Activated naive CD8-positive, alpha-beta T cell treated with anti-CD3 and anti-CD28 coated beads, Interleukin-2, amount 50 U/mL, for 16 hours (primary cell): ENCODE measurements at regions not wholly inside any gene's neighbourhood (a gene's known extent, or its start where the extent isn't known, plus 50 kb on each side); places are given as distances from the start of the nearest gene placed in this dataset.
"Not testable (repeated sequence)": the region's sequence is repeated elsewhere in the genome, so short reads cannot be mapped to it uniquely, and the experiment has no call there.

ENCODE experiments used
- DNase-seq: peaks from one replicate; pipeline ENCODE4 v3.0.0-alpha.2; 2020; ENCODE audit warnings: low read depth, low spot score

DNA sequence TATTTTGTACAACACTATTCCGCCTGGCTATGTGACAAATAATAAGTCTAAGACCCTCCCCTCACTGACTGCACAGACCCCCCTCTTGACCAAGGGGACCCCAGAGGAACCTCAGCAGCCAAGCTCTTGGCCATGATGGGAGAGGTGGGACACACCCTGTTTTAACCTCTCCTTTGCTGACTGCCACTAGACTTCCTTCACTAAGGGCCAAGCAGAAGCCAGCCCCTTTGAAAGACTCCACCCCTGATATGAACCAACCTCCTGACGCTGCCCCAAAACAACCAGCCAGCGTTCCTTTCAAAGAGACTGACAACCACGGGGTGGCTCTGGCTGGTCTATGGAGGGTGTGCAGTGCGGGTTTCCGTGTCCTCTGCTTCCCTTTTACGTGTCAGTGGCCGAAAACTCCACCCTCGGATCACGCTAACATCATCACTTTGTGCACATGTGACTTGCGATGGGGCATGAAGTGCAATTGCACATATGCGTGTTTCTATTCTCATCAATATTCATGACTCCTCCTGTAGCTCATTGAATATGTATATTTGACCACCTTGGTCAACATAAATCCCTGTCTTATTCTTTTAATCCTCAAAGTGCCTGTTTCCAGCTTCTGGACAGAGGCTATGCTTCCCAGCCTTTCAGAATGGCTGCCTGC, 643.9 kb downstream of the TBC1D22A start:
- no peak for DNase-seq

DNA sequence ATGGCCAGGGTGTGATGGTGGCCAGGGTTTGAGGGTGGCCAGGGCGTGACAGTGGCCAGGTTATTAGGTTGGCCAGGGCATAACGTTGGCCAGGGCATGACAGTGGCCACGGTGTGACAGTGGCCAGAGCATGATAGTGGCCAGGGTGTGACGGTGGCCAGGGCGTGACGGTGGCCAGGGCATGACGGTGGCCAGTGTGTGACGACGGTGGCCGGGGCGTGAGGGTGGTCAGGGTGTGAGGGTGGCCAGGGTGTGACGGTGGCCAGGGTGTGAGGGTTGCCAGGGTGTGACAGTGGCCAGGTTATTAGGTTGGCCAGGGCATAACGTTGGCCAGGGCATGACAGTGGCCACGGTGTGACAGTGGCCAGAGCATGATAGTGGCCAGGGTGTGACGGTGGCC, 642.8 kb downstream of the TBC1D22A start:
- DNase-seq = not testable (repeated sequence)

DNA sequence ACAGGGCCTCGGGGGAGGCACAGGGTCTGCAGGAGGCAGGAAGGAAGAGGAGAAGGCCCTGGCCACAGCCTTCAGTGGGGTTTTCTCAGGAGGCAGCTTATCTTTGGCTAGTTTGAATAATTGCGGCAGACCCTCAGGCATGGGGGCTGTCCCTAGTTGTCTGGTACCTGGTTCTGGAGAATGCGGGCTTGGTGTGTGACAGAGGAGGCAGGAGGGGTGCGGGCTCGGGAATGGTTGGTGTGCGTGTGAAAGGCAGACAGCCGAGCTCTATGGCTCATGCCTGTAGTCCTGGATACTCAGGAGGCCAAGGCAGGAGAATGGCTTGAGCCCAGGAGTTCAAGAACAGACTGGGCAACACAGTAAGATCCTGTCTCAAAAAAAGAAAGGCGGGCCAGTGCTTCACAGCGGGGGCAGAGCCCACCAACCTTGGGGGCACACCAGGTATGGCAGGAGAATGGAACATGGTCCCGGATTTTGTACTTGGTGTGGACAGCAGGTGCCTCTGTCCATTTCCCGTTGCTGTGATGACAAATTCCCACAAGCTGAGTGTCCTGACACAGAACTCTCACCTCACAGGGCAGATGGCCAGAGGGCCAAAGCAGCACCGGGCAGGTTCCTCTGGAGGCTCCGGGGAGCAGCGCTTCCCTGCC, 640.6 kb downstream of the TBC1D22A start:
- DNase-seq = no peak

DNA sequence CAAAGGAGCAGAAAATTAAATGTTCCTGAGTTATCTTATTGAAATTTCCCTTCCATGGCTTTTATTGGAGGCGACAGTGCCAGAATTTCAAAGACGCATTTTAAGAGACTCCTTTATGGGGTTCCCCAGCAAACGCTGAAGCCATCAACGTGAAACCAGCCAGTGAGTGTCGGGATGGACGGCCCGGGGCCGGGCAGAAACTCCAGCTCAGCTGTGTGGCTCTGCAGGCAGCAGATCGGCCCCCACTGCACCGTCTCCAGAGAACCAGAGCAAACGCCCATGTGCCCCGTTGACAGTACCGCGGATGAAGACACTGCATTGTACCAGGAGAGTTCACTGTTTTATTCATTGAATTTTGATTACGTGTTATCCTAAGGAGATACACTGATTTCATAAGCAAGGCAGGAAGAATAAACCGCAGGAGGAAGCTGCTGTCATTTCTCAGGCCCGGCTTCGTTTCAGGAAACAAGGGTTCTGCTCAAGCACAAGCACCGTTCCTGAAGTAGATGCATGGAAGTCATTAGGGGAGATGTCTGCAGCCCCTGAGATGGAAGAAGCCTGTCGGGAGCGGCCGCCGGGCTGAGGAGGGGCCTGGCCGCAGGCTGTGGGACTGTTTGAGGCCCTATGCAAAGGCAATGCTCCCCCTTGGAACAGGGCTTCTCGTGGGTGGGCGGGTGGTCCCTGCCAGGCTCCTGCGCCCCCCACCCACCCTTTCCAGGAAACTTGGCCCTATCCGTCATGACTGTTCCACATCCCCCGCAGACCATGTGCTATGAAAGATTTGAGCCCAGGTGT, 639.7 kb downstream of the TBC1D22A start:
- DNase-seq = no peak

DNA sequence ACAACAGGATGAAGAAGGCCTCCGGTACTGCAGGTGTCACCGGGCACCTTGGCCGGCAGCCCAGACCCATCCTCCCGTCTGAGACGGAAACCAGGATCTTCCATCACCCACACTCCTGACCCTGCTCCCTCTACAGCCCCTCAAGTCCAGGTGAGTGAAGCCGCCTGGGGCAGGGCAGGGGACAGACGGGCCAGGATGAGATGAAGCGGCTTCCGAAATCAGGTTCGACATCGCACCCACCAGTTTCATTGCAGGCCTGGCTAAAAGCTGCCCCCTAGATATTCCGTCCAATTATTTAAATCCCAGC, 639.1 kb downstream of the TBC1D22A start:
- no peak for DNase-seq

DNA sequence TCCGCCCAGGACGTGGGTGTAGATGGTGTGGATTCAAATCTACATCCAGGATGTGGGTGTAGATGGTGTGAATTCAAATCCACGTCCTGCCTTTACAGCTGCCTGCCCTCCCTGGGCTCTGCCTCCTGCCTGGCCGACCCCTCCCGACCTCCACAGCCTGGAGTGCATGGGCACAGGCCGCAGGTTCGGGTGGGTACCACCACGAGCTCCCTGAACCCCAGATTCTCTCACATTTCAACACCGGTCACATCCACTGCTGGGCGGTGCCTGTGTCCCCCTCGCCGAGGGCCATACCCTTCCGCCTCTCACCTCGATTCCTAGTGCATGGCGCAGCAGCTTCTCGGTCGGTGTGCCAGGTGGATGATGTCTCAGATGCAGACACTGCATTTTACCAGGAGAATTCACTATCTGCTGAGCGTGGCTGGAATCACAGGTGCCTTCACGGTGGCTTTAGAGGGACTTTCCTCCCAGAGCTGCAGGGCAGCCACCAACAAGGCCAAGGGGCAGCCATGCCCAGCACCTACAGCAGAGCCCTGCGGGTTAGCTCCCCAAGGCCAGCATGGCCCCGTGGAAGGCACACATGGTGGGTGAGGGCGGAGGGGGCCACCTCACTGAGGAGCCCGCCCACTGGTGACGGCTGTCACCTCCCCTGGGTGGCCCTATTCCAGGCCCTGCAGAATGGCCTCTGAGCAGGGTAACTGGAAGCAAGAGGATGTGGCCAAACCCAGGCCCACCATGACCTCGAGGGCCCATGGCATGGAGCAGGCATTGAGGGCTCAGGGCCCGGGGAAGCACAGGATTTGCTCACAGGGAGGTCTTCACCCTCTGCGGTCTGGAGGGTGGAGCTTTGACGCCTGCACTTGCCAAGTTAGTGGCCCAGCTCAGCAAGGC, 638.5 kb downstream of the TBC1D22A start:
- no peak for DNase-seq

DNA sequence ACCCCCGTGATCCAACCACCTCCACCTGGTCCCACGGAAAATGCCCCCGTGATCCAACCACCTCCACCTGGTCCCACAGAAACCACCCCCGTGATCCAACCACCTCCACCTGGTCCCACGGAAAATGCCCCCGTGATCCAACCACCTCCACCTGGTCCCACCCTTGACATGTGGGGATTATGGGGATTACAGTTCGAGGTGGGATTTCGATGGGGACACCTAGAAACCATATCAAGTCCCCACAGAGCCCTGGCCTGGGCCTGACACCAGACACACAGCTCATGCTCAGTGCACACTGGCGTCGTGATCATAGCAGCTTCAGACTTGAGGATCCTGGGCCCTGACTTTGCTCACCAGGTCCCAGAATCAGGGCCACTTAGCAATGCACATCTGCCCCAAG, 637.7 kb downstream of the TBC1D22A start:
- DNase-seq = not testable (repeated sequence)

DNA sequence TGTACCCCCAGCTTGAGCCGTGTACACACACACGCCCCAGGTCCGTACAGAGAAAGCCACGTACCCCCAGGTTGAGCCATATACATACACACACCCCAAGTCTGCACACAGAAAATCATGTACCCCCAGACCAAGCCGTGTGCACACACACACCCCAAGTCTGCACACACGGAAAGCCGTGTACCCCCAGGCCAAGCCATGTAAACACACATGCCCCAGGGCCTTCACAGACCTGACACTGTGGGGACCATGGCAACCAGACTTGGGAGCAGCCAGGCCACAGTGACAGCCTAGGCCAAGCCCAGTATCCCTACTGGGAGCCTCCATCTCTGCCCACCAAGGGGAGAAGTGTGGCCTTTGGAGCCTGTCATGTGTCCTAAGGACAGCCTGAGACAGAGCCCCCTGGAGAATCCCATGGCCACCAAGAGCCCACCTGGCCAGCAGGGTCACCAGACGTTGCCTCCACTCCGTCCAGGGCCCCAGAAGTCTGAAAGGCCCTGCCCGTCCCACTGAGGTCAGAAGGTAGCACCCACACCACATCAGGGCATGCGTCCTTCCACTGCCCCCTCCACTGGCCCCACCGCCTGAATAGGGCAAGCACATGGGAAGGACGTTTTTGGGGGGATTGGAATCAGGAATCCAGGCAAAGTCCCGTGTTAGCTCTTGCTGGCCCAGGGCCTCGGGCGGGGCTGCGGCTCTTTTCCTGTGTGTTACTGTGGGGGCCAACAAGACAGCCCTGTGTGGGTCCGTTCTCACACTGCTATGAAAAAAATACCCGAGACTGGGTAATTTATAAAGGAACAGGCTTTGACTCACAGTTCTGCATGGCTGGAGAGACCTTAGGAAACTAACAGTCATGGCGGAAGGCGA, 636.7 kb downstream of the TBC1D22A start:
- no peak for DNase-seq

DNA sequence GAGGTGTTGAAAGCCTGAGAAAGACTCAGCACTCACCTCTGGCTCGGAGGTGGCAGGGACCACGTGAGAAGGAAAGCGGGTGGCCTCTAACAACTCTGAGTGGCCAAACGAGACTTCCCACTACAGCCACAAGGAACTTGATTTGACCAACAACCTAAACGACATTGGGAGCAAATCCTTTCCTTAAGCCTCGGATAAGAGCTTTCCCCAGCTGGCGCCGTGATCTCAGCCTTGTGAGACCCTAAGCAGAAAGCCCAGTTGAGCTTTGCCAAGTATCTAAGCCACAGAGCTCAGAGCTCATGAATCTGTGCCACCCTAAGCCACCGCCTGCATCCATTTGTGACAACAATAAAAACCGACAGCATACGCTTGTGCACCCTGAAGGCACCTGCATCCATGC, 636.0 kb downstream of the TBC1D22A start:
- no peak for DNase-seq

DNA sequence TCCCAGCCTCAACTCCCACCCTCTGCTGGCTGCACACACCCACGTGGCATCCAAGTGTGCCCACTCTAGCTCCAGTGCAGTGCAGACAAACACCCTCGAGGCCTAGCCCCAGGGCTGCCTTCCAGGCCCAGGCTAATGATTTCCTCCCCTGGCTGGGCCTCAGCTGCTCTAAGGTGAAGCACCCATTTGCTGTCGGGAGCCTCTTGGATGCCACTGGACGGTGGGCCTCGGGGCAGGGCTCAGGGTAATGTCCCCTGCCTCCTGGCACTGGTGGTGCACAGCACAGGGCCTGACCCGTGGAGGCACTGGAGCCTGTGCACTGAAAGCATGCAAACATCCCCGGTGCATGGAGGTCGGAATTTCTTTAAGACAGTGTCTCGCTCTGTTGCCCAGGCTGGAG, 635.2 kb downstream of the TBC1D22A start:
- no peak for DNase-seq

DNA sequence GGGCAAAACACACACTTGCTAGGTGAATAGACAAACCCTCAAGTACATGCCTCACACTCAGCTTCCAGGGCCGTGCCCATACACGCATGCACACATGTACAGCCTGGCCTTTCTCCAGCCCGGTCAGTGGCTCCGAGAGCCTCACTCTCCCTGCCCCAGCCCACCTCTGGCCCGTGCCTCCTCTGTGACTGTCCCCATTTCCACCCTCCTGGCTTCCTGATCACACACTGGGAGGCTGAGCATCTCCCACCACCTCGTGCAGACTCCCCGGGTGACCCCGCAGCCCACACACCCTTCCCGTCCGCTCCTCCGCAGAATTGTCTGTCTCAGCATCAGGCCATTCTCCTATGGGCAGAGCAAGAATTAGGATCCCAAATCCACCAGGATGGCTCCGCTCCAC, 634.1 kb downstream of the TBC1D22A start:
- DNase-seq = no peak

DNA sequence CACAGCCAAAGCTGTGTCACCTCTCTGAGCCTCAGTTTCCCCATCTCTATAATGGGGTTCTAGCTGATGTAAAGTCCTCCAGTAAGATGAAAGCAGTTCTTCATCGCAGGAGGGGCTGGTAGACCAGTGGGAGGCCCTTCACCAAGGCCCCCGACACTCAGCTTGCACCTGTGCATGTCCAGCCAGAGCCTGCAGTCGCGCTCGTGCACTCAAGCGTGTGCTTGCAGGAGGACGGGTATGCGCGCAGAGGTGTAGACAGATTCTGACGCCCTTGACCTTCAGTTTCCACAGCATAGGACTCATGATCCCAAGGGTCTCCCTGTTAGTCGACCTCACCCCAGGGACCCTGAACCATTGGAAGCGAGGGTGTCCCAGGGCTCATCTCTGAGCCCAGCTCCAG, 633.7 kb downstream of the TBC1D22A start:
- no peak for DNase-seq

DNA sequence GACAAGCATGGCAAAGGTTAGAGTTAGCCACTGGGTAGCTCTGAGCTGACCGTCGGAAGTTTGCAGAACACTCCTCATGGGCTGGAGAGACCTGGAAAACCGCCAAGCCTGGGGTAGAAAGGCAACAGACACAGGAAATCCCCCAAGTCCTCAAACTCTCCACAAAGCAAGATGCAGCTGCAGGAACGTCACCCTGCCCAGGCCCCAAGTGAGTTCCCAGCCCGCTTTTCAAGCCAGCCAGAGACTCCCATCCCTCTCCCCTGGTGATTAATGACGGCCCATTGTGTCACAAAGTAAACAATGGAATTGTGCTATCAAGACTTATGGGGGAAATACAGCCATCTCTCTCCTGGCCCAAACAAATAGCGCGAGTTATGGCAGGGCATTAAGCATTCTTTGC, 633.0 kb downstream of the TBC1D22A start:
- no peak for DNase-seq

DNA sequence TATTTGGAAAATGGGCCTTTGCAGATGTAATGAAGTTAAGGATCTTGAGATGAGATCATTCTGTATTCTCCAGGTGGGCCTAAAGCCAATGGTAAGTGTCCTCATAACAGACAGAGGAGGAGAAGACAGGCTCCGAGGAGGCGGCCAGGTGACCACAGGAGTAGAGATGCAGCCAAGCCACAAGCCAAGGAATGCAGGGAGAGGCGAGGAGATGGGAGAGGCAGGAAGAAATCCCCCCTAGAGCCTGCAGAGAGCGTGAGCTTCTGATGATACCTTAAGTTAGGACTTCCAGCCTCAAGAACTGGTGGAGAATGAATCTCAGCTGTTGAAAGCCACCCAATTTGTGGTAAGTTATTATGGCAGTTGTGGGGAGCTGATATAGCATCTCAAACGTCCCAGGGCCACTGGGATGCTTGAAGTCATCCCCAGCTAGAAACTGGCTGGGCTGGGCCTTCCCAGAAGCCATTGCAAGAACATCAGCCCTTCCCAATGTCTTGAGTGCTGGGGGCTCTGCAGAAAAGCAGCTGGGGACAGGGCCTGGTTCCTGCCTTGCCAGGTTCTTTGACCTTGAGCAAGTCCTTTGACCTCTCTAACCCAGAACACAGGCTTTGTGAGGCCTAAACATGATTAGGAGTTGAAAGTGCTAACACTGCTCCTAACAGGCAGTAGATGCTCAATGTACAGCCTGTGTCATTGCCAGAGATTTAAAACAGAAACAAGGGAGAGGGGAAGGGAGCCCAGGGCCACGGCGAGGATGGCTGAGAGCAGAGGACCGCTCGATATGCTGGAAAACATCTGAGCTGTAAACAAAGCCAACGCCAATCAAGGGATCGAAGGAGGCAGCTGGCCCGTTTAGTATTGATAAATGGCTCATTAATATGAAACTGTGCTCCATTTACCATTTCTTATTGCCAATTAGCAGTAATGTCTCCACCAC, 632.3 kb downstream of the TBC1D22A start:
- no peak for DNase-seq

DNA sequence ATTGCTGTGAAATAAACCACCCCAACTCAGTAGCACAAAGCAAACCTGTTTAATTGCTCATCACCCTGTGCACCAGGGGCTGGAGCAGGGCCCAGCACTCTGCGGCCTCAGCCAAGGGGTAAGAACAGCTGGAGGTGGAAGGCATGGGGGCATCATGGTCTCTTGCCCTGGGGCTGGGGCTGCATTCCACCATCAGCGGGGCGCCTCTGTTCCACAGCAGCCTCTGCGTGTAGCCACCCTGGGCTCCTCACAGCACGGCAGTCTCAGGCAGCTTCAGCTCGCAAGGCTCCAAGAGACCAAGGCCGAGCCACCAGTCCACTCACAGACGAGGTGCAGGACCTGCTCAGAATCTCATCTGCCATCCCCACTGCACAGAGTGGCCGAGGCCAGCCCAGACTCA, 630.7 kb downstream of the TBC1D22A start:
- no peak for DNase-seq

DNA sequence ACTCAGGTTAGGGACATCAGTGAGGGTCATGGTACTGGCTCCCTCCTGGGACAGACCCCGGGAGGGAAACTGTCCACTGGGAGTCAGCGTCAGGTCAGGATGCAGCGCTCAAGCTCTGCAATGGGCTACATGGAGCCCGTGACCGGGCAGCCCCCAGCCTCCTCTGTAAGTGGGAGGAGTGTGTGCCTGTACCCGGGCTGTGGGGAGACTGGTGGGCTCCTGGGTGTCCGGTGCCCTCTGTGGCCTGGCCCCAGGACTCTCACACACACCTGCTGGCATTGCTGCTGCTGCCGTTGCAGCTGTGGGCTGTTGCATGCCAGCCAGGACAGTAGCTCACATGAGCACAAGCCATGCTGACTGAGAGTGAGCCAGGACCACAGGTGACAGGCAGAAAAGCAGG, 630.3 kb downstream of the TBC1D22A start:
- no peak for DNase-seq

DNA sequence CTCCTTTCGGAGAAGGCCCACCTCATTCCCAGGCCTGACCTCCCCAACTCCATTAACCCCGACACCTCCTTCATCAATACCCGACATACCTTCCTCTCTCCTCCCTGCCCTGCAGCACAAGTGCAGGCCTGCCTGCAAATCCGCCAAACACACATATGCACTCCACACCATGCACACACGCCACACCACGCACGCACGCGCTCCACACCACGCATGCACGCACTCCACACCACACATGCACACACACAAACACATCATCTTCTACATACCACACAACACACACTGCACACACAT, 629.6 kb downstream of the TBC1D22A start:
- DNase-seq = no peak

DNA sequence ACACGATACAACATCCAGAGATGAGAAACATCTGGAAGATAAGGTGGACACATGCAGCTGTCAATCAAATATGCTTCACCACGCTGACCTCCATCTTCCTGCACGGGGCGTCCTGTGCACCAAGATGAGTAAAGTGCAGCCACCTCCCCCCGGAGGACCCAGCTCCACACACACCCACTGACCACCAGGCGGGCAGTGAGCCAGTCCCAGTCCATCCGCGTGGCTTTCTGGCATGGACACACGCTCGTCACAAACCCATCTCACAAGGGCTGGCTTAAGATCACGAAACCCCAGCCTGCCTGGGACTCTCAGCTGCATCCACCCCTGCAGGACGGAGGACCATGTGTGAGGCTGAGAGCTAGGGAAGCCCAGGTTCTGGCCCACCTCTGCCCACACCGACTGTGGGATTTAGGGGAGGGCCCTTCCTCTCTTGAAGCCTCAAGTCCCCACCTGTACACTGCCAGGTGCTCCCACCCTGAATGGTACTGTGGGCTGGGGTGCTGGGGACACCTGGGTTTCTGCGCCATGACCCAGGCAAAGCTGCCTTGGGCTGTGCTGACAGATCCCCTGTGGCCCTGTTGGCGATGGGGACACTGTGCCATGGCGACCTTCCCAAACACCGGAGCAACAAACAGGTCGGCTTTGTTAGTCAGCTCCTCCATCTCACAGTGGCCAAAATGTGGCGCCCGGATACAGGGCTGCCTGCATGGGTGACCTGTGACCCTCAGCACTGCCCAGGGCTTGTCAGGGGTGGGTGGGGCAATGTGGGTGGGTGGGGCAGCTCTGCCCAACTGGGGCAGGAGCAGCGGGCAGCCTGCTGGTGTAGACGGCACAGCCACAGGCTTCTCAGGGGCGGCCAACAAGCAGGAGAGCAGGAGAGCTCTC, 629.0 kb downstream of the TBC1D22A start:
- DNase-seq = no peak
